GM12891 (cell line): ENCODE measurements at regions not wholly inside any gene's neighbourhood (a gene's known extent, or its start where the extent isn't known, plus 50 kb on each side); places are given as distances from the start of the nearest gene placed in this dataset.

Experiments
- DNase-seq: peaks from one replicate; pipeline ENCODE4 v3.0.0; 2011; ENCODE audit warnings: low spot score; ENCODE audit not compliant: insufficient read length
- FAIRE-seq: peaks from 2 replicates; lab custom pipeline; 2011; peaks lifted over from hg19 to GRCh38; lab: Jason Lieb, UNC
- PAX5 ChIP-seq: IDR thresholded peaks from 2 replicates; pipeline ENCODE4 v1.6.1; 2011; ENCODE audit warnings: low read length, moderate library complexity, mild to moderate bottlenecking; ENCODE audit not compliant: insufficient read depth, severe bottlenecking
- POLR2A ChIP-seq: IDR thresholded peaks from 2 replicates; pipeline ENCODE4 v1.6.1; 2011; ENCODE audit warnings: low read depth, low read length, control low read depth
- POLR2AphosphoS5 ChIP-seq: IDR thresholded peaks from 2 replicates; pipeline ENCODE4 v1.6.1; 2011; ENCODE audit warnings: low read depth, low read length, control low read depth
- POU2F2 ChIP-seq: IDR thresholded peaks from 2 replicates; pipeline ENCODE4 v1.6.1; 2011; ENCODE audit warnings: low read depth, mild to moderate bottlenecking, control low read depth, low read length, moderate library complexity
- SPI1 ChIP-seq: IDR thresholded peaks from 2 replicates; pipeline ENCODE4 v1.6.1; 2011; ENCODE audit warnings: low read depth, low read length, control low read depth
- TAF1 ChIP-seq: IDR thresholded peaks from 2 replicates; pipeline ENCODE4 v1.6.1; 2011; ENCODE audit warnings: low read depth, low read length, control low read depth

GRCh38 chr3:160126761-160127160 is 98.5 kb upstream of the C3orf80 start:
- no peak for FAIRE-seq
- DNase-seq, result no peak
- TF ChIP-seq SPI1 (no peak), POLR2AphosphoS5 (no peak), TAF1 (no peak), PAX5 (no peak), POU2F2 (no peak), POLR2A (no peak)

DNA sequence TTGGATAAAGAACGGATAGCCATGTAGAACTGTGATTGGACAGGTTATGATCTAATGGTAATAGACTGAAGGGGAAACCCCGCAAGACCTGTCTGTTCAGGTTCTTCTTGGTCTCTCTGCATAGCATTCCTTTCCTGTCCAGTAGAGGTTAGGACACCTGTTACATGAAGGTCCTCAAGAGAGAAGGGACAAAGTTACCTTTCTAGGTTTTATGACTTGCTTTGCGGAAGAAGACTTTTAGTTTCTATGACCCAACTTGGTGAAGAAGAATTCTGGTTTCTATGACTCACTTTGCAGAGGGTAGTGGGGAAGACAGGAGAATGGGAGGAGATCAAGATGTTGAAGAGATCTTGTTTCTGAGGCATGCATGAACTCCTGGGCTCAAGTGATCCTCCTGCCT is 97.9 kb upstream of the C3orf80 start:
- no peak for TF ChIP-seq POLR2A
- TF ChIP-seq POU2F2, result no peak
- no peak for TF ChIP-seq SPI1
- TF ChIP-seq POLR2AphosphoS5, result no peak
- TF ChIP-seq TAF1, result no peak
- TF ChIP-seq PAX5, result no peak
- DNase-seq (no peak), FAIRE-seq (no peak)

GRCh38 chr3:160128056-160128455 is 97.2 kb upstream of the C3orf80 start:
- TF ChIP-seq POU2F2, result no peak
- TF ChIP-seq POLR2A, result no peak
- TF ChIP-seq POLR2AphosphoS5, result no peak
- TF ChIP-seq TAF1, result no peak
- no peak for TF ChIP-seq SPI1
- TF ChIP-seq PAX5, result no peak
- FAIRE-seq (peak; percentile 52), DNase-seq (no peak)

- DNase-seq (no peak), FAIRE-seq (no peak)
- no peak for TF ChIP-seq POU2F2
- peak; percentile 28; the same call in 1 of the 2 replicates for TF ChIP-seq SPI1
Observed at GRCh38 chr3:160129459-160130061, 95.7 kb upstream of the C3orf80 start.

DNA sequence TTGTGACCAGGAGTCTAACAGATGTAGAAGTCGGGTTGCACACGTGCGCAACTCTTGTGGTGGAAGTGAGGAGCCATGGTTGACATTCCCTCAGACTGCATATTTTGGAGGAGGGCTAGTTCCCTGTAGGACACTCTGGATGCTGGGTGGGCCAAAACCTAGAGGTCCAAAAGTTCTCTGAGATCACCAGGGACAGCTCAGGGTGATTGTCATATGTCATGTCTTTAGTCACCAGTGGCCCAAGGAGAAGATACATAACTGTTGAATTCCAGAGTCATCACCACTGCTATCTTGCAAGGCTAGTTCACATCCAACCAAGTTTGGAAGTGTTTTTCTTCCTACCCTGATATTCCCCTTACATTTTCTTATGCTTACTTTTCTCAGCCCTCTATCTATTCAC is 95.2 kb upstream of the C3orf80 start:
- TF ChIP-seq POLR2AphosphoS5 (no peak), PAX5 (no peak), POLR2A (no peak), SPI1 (no peak), TAF1 (no peak), POU2F2 (no peak)
- no peak for DNase-seq
- no peak for FAIRE-seq

- DNase-seq (no peak), FAIRE-seq (no peak)
- TF ChIP-seq SPI1 (no peak), POU2F2 (no peak), PAX5 (no peak), POLR2AphosphoS5 (no peak), POLR2A (no peak), TAF1 (no peak)
Observed at GRCh38 chr3:160130950-160131349, 94.3 kb upstream of the C3orf80 start.

GRCh38 chr3:160132226-160132625 is 93.0 kb upstream of the C3orf80 start:
- TF ChIP-seq PAX5 (no peak), POLR2A (no peak), POU2F2 (no peak)
- FAIRE-seq, result no peak
- DNase-seq, result no peak

DNA sequence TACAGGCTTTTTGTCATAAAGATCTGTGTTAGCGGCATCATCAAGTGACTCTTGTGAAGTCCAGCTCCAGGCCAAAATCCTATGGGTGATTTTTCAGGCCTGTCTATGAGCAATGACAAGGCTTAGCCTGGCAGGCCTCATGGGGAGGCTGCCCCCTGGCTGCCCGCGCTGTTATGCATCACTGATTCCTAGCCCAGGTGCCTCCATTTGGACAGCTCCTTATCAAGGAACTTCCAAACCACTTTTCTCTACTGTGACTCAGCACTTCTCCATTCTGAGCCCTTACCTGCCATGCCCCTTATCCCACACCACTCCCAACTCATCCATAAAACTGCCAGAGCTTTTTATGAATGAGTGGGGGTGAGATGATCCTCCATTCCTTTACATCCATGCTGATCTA is 91.5 kb upstream of the C3orf80 start:
- DNase-seq (no peak), FAIRE-seq (no peak)
- TF ChIP-seq POLR2A, result no peak
- no peak for TF ChIP-seq TAF1
- TF ChIP-seq PAX5, result no peak
- TF ChIP-seq POU2F2, result no peak
- TF ChIP-seq SPI1, result no peak
- no peak for TF ChIP-seq POLR2AphosphoS5

DNA sequence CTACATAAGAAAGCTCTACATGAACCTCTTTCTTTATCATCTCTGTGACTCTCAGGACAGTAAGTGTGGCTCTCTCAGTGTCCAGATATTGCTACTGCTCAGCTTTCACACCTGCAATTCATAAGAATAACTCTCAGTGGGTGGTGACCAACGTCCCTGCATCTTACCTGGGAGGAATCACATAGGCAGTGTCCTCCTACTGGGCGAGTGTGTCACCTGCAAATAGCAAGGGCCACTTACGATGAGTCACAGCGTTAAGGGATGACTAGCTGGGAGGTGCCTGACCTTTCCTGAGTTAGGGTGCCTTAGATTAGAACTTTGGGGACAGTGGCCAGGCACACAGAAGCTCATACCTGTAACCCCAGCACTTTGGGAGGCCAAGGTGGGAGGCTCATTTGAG is 90.8 kb upstream of the C3orf80 start:
- DNase-seq (no peak), FAIRE-seq (no peak)
- no peak for TF ChIP-seq POLR2A
- TF ChIP-seq TAF1, result no peak
- no peak for TF ChIP-seq POU2F2
- TF ChIP-seq PAX5, result no peak
- no peak for TF ChIP-seq POLR2AphosphoS5
- no peak for TF ChIP-seq SPI1

DNA sequence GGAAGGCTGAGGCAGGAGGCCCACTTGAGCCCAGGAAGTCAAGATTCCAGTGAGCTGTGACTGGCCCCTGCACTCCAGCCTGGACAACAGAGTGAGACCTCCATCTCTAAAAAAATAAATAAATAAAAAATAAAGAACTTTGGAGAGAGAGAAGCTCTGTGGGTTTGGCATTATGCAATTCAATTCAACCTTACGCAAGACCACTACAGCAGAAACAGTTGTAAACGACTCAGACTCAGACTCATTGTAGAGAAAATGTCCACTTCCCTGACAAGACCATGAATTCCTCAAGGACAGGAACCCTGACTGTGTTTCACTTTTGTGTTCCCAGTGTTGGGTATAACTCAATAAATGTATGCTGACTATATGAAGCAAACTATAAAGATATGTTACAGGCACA is 90.3 kb upstream of the C3orf80 start:
- DNase-seq, result no peak
- no peak for FAIRE-seq
- TF ChIP-seq PAX5 (no peak), POLR2A (no peak), SPI1 (no peak), TAF1 (no peak)
